Keratinocyte (primary cell): ENCODE measurements at regions not wholly inside any gene's neighbourhood (a gene's known extent, or its start where the extent isn't known, plus 50 kb on each side); places are given as distances from the start of the nearest gene placed in this dataset.
A peak's percentile ranks its signal among the peaks of the same experiment; 100 is the strongest.

ENCODE experiments used
- DNase-seq: peaks from one replicate; pipeline ENCODE4 v3.0.0-alpha.2; 2011; ENCODE audit warnings: low read depth, missing footprints, low spot score
- FAIRE-seq: peaks from 2 replicates; lab custom pipeline; 2011; peaks lifted over from hg19 to GRCh38; lab: Jason Lieb, UNC
- H2AFZ ChIP-seq: 2 replicates; pipeline ENCODE4 v1.6.0; 2012; ENCODE audit warnings: low read length, control low read depth, inconsistent platforms; ENCODE audit not compliant: control insufficient read depth
- H3K27ac ChIP-seq: 2 replicates; pipeline ENCODE4 v1.5.1; 2011; ENCODE audit warnings: low read length; ENCODE audit not compliant: control insufficient read depth, insufficient read depth
- H3K27me3 ChIP-seq: 3 replicates; pipeline ENCODE4 v1.6.0; 2011; ENCODE audit warnings: low read length; ENCODE audit not compliant: control insufficient read depth, insufficient read depth; ENCODE audit errors: extremely low read depth
- H3K36me3 ChIP-seq, 2 experiments: 2 replicates in 1 of 2; 3 replicates in 1 of 2; pipeline ENCODE4 v1.5.1; 2011; ENCODE audit warnings: low read length in 2 of 2, mild to moderate bottlenecking in 1 of 2; ENCODE audit not compliant: control insufficient read depth in 2 of 2, insufficient read depth in 2 of 2; ENCODE audit errors: extremely low read depth in 1 of 2
- H3K4me1 ChIP-seq: 3 replicates; pipeline ENCODE4 v1.5.1; 2011; ENCODE audit warnings: low read length; ENCODE audit not compliant: control insufficient read depth, insufficient read depth; ENCODE audit errors: extremely low read depth
- H3K4me2 ChIP-seq: 3 replicates; pipeline ENCODE4 v1.6.0; 2011; ENCODE audit warnings: low read depth, low read length; ENCODE audit not compliant: control insufficient read depth, insufficient read depth; ENCODE audit errors: extremely low read depth
- H3K4me3 ChIP-seq, 3 experiments: fragments of 200-600 bp in 1 of 3; sonication (generic) in 1 of 3; 2 replicates in 2 of 3; 3 replicates in 1 of 3; pipeline ENCODE4 v1.5.1; 2011 to 2016; ENCODE audit warnings: low read length in 3 of 3, mild to moderate bottlenecking in 3 of 3, control low read depth in 2 of 3, inconsistent platforms in 1 of 3, low read depth in 1 of 3, mixed read lengths in 1 of 3, mixed run types in 1 of 3, moderate library complexity in 1 of 3; ENCODE audit not compliant: control insufficient read depth in 2 of 3, insufficient read depth in 2 of 3; ENCODE audit errors: extremely low read depth in 1 of 3
- H3K79me2 ChIP-seq: 2 replicates; pipeline ENCODE4 v1.6.0; 2012; ENCODE audit warnings: low read length; ENCODE audit not compliant: control insufficient read depth, insufficient read depth
- H3K9ac ChIP-seq: 3 replicates; pipeline ENCODE4 v1.6.0; 2011; ENCODE audit warnings: low read length; ENCODE audit not compliant: control insufficient read depth, insufficient read depth; ENCODE audit errors: extremely low read depth
- H3K9me1 ChIP-seq: 3 replicates; pipeline ENCODE4 v1.6.0; 2011; ENCODE audit warnings: low read length; ENCODE audit not compliant: control insufficient read depth, insufficient read depth; ENCODE audit errors: extremely low read depth
- H3K9me3 ChIP-seq: 2 replicates; pipeline ENCODE4 v1.5.1; 2012; ENCODE audit warnings: low read depth, low read length; ENCODE audit not compliant: control insufficient read depth
- H4K20me1 ChIP-seq: 3 replicates; pipeline ENCODE4 v1.6.0; 2011; ENCODE audit warnings: low read length; ENCODE audit not compliant: control insufficient read depth, insufficient read depth; ENCODE audit errors: extremely low read depth
- EZH2 ChIP-seq: IDR thresholded peaks from one replicate; pipeline ENCODE4 v1.6.1; 2012; ENCODE audit warnings: inconsistent platforms, mild to moderate bottlenecking, low read length, moderate library complexity
- dilution Hi-C: fragments of 300-500 bp; cut with MboI; formaldehyde crosslinking; loops from one replicate; pipeline ENCODE4 v1.7.0; 2020; ENCODE audit warnings: low sequenced_read_pairs; ENCODE audit not compliant: extremely low pct_ligation_motif_present
- small RNA-seq, 3 experiments: library from RNA; depleted of rRNA; stranded (forward); fragments of <200 nt; gene quantifications; one replicate each; pipeline ENCODE3, GENCODE V24; 2012; ENCODE audit warnings: low read depth in 3 of 3, low replicate concordance in 1 of 3; ENCODE audit not compliant: insufficient read length in 3 of 3
- TF ChIP-seq, protein P1 (sequence below), 3 experiments: IDR thresholded peaks in 1 of 3; conservative IDR thresholded peaks in 1 of 3; optimal IDR thresholded peaks in 1 of 3; 2 replicates in 2 of 3; 3 replicates in 1 of 3; pipeline versions ENCODE3 to v1.5.1; 2011; ENCODE audit warnings: low read length in 3 of 3, mild to moderate bottlenecking in 3 of 3, moderate library complexity in 2 of 3, control low read depth in 1 of 3, inconsistent platforms in 1 of 3; ENCODE audit not compliant: insufficient read depth in 2 of 3; ENCODE audit errors: extremely low read depth in 1 of 3

DNA sequence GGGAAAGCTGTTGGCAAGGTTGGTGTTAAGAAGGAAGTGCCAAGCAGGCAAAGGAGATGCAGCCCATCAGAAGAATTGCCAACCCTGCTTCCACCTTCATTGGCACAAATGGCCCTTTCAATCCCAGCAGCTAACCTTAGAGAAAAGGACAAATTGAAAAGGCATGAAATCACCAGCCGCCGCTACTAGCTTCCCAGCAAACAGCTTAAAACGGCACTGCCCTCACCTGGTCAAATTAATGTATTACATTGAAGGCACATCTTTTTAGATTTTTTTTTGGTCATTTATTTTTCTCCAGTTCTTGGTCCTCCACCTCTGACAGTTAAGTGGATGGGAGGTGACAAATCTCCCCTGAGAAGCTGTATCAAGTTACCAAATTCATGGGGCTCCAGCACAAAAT is 51.0 kb upstream of the NHSL2 start:
- dilution Hi-C loops, result no loop called here
- Histone ChIP-seq H3K79me2 (no peaks in the 10 kb centered on the region), H3K9ac (no peak overlapping the region), H3K9me3 (no peaks in the 10 kb centered on the region), H3K4me2 (no peak overlapping the region), H3K27ac (no peak overlapping the region), H2AFZ (no peak overlapping the region), H3K27me3 (no peaks in the 10 kb centered on the region), H3K9me1 (no peaks in the 10 kb centered on the region), H3K4me3 (no peak overlapping the region), H3K36me3 (no peaks in the 10 kb centered on the region), H3K4me1 (no peaks in the 10 kb centered on the region), H4K20me1 (no peaks in the 10 kb centered on the region)
- peak; percentile 36 for FAIRE-seq
- TF ChIP-seq, protein P1, sequence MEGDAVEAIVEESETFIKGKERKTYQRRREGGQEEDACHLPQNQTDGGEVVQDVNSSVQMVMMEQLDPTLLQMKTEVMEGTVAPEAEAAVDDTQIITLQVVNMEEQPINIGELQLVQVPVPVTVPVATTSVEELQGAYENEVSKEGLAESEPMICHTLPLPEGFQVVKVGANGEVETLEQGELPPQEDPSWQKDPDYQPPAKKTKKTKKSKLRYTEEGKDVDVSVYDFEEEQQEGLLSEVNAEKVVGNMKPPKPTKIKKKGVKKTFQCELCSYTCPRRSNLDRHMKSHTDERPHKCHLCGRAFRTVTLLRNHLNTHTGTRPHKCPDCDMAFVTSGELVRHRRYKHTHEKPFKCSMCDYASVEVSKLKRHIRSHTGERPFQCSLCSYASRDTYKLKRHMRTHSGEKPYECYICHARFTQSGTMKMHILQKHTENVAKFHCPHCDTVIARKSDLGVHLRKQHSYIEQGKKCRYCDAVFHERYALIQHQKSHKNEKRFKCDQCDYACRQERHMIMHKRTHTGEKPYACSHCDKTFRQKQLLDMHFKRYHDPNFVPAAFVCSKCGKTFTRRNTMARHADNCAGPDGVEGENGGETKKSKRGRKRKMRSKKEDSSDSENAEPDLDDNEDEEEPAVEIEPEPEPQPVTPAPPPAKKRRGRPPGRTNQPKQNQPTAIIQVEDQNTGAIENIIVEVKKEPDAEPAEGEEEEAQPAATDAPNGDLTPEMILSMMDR (optimal IDR thresholded peaks at IDR 0.05 in 1 of 3, IDR thresholded peaks at IDR 0.05 in 1 of 3, conservative IDR thresholded peaks at IDR 0.05 in 1 of 3; ENCODE audit: extremely low read depth in 1 of 3, insufficient read depth in 2 of 3, low read length in 3 of 3), result peak; percentile 46 to 53 (median 46)
- TF ChIP-seq EZH2, result no peak
- DNase-seq, result no peak

Small RNA genes lying in the stretch of these regions (small RNA-seq; reads per million reads assigned to genes)
- gene BX276092.3, result 0 reads per million in 3 experiments
